ENCODE measurements at regions not wholly inside any gene's neighbourhood (a gene's known extent, or its start where the extent isn't known, plus 50 kb on each side); places are given as distances from the start of the nearest gene placed in this dataset.
"Not testable (repeated sequence)": the region's sequence is repeated elsewhere in the genome, so short reads cannot be mapped to it uniquely, and the experiment has no call there.

DNA sequence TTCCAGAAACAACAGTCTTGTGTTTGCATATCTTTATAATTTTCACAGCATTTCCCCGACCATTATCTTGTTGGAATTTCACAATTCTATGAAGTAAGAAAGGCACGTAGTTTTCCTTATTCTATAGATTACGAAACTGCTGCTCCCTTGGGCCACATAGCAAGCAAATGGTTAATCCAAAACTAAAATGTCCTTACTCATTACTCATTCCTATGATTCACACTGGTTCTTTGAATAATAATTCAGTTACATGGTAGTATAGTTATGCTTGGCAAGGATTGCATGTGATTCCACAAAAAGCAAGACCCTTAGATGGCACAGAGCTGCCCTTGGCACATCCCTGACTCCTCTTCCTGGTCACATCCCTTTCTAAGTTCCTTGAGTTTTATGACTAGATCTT is 51.2 kb downstream of the OR13H1 start:
- DNase-seq (no peak), ATAC-seq (no peak)
- intact Hi-C loops (cut with micrococcal nuclease): no loop called here

DNA sequence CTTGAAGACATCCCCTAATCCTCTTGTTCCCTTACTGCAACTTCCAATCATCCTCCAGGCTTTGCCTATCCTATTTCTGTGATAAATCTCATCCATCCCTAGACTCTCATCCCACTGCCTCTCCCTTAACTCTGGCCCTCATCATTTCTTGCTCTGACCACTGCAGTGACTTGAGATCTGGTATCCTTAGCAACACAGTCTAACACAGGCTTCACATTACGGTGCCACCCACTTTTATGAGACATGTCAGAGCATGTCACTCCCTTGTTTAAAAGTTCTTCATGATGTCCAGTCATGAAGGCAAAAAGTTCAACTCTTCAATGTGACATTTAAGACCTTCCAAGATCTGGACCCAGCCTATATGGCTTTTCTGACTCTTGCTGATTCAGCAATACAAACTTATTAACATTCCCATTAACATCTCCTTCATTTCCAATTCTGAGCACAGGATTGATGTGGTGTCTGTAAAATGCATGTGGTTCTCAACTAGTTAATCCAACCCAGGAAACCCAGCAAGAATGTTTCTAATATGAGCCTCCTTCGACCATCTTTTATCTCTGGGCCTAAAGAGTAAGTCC is 64.0 kb downstream of the OR13H1 start:
- ATAC-seq (no peak), DNase-seq (no peak)
- intact Hi-C loops (cut with micrococcal nuclease): no loop called here

DNA sequence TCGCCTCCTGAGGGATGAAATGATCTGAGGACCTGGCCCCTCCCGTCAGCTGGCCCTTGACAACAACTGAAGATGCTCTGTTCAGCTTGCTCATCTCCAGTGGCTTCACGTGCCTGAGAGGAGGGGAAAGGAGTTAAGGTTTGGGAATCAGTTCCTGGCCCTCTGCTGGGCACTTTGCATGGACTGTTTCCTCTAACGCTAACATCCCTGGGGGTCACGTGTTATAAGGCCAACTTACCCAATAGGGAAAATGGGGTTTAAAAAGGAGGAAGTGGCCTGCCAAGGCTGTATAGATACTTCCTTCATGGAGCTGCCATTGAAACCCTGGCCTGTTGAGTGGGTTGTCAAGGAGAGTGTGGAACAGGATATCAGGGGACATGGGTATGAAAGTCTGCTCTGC is 65.6 kb downstream of the OR13H1 start:
- DNase-seq (no peak), ATAC-seq (no peak)
- intact Hi-C loops (cut with micrococcal nuclease): no loop called here

DNA sequence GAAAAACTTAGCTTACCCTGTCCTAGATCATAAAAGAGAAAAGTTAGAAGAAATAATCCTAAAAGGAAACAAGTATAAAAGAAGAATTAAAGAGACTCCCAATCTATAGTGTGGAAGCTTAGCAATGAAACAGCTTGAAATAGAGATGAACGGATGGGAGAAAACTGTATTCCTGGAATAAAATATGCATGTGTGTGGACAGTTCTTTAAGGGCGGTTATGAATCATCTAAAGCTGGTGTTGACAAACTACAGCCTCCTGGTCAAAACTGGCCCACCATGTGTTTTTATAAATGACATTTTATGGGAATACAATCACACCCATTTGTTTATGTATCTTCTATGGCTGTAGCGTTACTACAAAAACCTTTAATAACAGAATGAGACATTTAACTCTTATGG is 69.4 kb downstream of the OR13H1 start:
- DNase-seq (no peak), ATAC-seq (no peak)
- intact Hi-C loops (cut with micrococcal nuclease): no loop called here

DNA sequence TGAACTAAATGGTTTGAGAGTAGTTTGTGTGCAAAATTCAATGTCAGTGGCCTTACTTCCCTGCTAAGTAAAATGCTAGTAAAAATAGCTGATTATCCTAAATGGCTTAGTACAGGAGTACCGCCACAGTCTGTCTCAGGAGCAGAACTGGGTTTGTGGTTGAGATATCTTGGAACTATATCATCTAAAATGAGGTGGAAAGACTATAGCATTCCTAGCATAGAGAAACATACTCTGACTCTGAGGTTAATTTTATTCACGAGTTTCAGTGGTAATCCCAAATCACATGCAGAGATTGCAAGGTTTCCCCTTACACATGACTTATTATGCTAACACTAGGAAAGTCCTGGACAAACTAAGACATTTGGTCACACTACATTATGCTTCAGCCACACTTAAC is 70.4 kb downstream of the OR13H1 start:
- intact Hi-C loops (cut with micrococcal nuclease): no loop called here
- no peak for DNase-seq
- no peak for ATAC-seq

DNA sequence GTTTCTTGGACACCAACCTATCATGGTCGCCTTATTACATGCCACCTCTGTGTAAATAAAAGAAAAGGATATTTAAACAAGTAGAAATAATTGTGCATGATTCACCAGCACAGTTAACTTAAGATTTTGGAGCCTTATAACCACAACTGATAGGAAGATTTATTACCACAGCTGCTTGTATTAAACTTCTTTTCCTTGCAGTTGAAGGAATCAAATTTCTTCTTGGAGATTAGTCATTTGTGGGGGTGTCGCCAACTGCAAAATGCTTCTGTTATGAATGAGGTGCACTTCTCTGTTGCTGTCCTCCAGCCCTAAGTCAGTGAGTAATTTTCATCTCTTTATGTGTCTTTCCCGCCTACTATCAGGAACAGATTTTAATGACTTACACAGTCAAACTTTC is 73.3 kb downstream of the OR13H1 start:
- intact Hi-C loops (cut with micrococcal nuclease): no loop called here
- ATAC-seq (no peak), DNase-seq (no peak)

DNA sequence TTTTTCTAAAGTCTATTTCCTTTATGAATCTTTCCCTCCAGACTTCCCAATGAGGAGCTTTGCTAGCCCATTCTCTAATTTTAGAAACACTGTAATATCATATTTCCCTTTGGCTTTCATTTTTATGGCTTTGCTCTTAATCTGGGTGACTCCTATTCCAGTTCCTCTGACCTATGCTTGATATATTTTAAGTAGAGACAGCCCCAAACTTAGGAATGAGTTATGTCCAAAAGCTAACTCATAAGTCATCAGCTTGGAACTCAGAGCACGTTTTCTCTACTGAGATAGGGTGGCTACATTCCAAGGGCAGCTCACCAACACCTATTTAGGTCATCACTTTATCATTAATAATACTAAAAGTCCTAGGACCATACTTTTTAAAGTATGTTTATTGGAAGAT is 77.8 kb downstream of the OR13H1 start:
- no peak for ATAC-seq
- no peak for DNase-seq
- intact Hi-C loops (cut with micrococcal nuclease): no loop called here

DNA sequence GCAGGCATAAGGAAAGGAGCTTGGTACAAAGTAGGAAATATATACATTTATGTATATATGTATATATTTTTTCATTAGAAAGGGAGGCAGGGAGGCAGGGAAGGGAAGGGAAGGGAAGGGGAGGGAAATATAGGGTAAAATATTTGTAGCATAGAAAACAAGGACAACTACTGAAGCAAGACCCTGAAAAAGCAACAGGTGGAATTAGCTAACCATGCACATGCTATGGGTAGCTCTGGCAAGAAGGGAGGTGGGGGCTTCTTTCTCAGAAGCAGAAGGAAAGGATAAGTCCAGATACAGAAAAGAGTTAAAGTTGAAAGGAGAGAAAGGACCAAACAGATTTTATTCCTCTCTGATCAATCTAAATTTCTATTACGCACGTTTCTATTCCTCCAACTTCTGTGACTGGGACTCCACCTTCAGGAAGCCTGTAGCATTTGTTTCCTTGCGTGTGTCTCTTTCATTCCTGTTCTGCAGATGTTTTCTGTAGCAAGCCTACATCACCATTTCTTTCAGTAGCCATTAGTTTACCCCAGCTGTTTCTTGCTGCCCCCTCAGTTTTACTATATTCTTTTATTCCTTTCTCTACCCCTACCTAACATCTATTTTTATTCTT is 82.9 kb downstream of the OR13H1 start:
- intact Hi-C loops (cut with micrococcal nuclease): no loop called here
- ATAC-seq (no peak), DNase-seq (no peak)

DNA sequence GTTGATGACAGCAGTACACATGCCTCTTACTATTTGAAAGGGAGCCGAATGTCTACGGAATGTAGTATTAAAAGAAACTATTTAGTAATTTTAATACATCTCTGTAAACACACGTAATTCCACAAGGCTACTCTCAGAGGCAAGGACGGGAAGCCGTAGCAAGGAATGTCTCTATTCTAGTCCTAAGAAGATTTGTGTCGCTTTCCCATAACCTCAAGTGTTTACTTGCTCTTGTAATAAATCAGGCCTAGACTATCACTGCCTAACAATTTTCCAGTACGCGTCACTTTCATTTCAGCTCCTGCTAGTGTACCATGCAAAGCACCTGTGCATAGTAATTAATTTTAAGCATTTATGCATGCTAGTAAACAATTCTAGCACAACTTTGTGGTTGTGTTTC is 86.7 kb downstream of the OR13H1 start:
- intact Hi-C loops (cut with micrococcal nuclease): no loop called here
- DNase-seq (no peak), ATAC-seq (no peak)

DNA sequence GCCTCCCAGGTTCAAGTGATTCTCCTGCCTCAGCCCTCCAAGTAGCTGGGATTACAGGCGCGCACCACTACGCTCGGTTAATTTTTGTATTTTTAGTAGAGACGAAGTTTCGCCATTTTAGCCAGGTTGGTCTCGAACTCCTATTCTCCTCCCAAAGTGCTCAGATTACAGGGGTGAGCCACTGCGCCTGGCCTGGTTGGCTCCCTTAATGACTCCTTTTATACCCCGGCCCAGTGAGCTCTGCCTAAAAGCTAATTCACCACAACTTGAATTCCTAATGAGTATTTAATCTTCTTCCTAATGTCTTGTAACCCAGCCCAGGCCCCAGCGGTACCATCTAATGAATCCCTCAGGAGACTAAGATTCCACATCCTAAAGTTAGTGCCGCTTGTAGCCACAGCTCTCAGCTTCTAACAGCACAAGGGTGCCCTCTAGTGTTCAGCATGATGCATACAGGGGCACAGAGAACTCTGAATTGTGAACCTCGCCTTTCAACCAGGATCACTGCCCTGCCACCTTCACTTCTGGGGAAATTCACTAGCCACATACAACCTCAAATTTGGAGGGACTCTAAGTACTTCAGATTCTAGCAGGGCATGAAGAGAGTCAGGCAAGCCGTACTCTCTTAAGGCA is 89.5 kb downstream of the OR13H1 start:
- DNase-seq: no peak
- intact Hi-C loops (cut with micrococcal nuclease): no loop called here
- ATAC-seq: peak; percentile 53

DNA sequence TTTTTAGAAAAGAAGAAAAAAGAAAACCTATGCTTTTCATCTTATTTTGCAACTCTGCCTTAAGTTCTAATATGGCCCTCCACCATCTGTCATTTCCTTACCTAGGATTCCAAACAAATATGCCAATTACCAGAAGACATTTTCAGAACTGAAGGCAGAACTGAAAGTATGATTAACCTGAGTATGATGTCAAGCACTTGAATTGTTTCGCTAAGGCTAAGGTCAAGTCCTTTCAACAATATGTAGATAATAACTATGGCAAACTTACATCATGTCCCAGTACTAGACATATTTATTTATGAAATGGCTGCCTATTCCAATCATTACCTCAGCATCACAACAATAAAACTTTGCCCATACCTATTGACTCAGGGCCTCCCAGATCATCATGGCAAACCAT is 91.0 kb downstream of the OR13H1 start:
- DNase-seq: no peak
- no peak for ATAC-seq
- intact Hi-C loops (cut with micrococcal nuclease): no loop called here

DNA sequence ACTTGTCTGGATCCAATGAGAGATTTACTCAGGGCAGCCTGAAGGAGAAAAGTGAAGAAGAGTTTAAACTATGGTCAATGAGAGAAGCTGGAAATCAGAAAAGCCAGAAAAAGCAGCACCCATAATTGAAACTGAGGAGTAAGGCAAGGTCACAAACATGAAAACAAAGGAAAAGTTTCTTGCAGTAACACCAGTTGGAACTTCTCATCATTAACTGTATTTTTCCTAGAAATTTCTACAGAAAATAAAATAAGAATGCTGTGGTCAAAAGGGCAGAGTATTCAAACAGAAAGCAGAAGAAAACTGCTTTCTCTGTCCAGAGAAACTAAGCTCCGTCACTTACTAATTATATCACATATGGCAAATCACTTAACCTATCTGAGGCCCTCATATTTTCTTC is 102.2 kb downstream of the OR13H1 start:
- DNase-seq (no peak), ATAC-seq (no peak)
- intact Hi-C loops (cut with micrococcal nuclease): no loop called here

DNA sequence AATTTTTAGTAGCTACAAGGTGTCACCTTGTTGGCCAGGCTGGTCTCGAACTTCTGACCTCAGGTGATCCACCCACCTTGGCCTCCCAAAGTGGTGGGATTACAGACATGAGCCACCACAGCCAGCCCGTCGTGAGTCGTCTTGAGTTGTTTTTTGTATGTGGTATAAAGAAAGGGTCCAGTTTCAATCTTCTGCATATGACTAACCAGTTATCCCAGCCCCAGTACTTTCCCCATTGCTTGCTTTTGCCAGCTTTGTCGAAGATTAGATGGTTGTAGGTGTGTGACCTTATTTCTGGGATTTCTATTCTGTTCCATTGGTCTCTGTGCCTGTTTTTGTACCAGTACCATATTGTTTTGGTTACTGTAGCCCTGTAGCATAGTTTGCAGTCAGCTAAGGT is 105.9 kb downstream of the OR13H1 start:
- intact Hi-C loops (cut with micrococcal nuclease): no loop called here
- DNase-seq (no peak), ATAC-seq (no peak)

DNA sequence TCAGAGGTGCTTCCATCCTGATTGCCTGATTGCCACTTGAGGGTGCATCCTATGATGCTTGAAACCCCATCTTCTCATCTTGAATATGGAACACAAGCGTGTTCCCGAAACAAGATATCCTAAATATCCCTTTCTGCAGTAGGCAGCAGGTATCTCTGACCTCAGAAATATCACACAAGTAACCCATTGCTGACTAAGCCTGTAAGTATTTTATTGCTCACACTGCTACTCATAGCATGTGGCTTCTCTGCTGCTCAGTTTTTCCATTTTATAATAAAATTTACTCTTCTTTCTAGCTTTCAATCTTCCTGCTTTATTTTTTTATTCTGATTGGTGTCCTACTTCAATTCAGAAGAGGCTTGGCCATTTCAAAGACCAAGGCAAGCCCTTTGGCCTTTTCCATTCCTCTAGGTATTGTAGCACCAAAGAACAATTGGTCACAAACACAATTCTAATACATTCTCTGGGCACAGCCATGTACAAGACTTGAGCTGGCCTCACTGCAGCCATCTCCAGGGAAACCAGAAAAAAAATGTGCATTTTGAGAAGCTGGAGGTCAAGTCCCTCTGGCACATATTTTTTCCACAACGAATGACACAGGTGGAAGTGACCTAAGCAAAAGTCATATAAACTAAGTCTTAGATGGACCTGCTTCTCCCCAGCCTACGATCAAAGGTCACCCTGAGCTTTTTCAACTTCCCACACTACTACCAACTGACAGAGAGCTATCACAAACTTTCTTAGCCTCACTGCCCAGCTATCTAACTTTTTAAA is 107.0 kb downstream of the OR13H1 start:
- ATAC-seq (no peak), DNase-seq (no peak)
- intact Hi-C loops (cut with micrococcal nuclease): no loop called here

DNA sequence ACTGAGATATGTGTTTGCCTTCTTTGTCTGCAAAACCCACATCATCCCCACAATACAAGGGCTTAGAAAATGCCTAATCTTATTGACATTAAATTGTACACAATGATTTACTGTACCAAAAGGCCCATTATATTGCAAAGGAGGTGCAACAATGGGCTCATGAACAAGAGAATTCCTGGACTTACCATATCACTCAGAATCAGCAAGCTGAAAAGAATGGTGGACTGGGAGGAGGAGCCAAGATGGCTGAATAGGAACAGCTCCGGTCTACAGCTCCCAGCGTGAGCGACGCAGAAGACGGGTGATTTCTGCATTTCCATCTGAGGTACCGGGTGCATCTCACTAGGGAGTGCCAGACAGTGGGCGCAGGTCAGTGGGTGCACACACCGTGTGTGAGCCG is 119.9 kb downstream of the OR13H1 start:
- intact Hi-C loops (cut with micrococcal nuclease); DNase-seq; ATAC-seq: not testable (repeated sequence)

DNA sequence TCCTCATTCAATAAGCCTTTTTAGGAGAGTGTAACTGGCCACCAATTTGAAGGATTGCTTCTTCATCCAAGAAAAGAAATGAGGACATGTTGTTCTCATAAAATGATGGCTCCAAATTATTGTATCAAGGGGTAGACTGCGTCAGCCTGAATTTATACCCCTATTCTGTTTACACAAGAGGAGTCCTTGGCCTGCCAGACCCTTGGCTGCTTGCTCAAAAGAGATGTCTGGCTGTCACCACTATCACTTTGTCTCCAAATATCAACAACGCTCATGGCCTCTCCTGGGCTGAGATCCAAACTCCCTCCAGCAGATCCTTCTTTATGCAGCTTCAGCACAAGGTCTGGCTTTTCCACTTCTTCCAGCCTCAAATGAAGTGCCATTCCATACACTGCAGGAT is 127.9 kb downstream of the OR13H1 start:
- peak; percentile 30 for ATAC-seq
- intact Hi-C loops (cut with micrococcal nuclease): no loop called here
- DNase-seq: no peak

DNA sequence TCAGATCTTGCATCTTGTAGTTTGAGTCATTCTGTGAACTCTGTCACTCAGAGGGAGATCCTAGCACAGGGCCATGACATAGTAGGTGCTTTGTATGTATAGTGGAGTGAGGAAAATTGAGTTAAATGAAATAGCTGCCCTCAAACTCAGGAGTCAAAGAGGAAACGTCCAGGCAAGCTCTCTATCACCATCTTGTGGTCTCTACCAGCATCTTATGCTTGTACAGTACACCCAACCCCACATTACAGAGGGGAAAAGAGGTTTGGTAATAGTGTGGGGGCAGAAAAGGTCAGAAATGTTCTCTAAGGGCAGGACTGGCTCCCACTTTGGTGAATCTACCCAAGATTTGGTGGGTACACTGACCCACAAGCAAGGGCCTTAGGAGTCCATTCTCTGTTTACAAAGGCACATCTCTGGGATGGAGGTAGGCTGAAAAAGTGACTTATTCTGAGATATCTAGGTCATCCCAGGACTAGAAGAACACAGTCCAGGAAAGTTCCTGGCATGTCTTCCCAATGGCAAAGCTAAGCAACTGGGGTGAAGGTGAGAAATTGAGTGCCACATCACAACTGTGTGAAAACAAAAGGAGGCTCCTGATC is 131.8 kb downstream of the OR13H1 start:
- DNase-seq: no peak
- intact Hi-C loops (cut with micrococcal nuclease): no loop called here
- no peak for ATAC-seq

DNA sequence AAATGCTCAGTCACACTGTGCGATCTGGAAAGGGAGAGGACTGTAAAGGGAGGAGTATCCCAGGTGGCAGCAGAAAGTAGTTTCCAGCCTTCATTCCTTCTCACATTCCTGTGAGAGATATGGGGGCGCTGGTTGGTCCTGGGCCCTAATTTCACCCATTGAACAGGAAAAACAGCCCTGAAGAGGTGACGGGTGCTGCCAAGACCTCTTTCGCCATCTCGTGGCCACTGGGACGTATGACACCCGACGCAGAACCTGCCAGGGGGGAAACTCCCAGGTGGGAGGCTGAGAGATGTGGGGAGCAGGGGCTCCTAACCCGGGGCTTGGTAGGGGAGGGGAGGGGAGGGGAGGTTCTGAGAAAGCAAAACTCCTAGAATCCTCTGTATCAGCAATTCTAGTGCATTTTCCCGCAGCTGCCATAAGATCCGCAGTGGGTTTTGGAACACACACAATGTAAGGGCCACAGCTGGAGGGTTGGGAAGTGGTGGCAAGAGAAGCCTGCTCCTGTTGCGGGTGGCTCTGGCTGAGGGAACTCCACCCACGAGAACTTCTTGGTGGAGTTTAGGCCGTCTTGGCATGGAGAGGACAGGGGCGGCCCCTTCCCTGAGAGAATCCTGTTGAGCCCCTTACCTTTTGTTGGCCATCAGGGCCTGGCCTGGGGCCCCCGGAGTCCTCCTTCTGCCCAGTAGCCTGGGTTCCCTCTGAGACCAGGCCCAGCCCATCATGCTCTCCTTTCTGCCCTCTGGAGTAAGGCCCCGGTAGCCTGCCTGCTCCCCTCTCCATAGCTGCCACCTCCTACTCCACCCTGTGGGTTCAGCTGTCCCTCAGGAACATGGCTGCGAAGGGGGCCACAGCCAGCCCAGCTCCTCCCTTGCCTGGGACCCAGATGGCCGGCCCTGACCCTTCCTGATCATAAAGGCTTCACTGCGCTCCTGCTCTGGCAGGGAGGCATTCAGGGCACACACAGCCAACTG is 134.1 kb downstream of the OR13H1 start:
- ATAC-seq: no peak
- DNase-seq: no peak
- intact Hi-C loops (cut with micrococcal nuclease): no loop called here

DNA sequence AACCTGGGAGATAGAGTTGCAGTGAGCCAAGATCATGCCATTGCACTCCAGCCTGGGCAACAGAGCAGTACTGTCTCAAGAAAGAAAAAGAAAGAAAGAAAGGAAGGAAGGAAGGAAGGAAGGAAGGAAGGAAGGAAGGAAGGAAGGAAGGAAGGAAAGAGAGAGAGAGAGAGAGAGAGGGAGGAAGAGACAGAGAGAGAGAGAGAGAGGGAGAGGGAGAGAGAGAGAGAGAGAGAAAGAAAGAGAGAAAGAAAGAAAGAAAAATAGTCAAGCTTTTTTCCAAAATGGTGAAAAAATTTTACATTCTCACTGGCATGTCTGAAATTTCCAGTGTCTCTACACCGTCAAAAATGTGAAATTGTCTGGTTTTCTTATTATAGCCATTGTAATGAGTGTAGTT is 138.9 kb downstream of the OR13H1 start:
- ATAC-seq; intact Hi-C loops (cut with micrococcal nuclease): not testable (repeated sequence)

More for the DNA sequence above, 138.9 kb downstream of the OR13H1 start:
- not testable (repeated sequence) for DNase-seq

Measured in left ventricle myocardium superior (tissue), 1 donor.